IMR-90 (cell line): ENCODE measurements at regions not wholly inside any gene's neighbourhood (a gene's known extent, or its start where the extent isn't known, plus 50 kb on each side); places are given as distances from the start of the nearest gene placed in this dataset.

Experiments
- ATAC-seq: fragments of 200-7000 bp; cut with Tn5 transposase; 2 replicates; pipeline ENCODE4 v1.9.1; 2020; ENCODE audit warnings: low read depth, mild to moderate bottlenecking, moderate library complexity
- BruUV-seq: library from RNA; stranded (reverse); fragments of 400-500 nt; replicated peaks from 2 replicates; lab custom pipeline; 2021; lab: Mats Ljungman, UMichigan
- CTCF ChIA-PET: fragments of 300-600 bp; formaldehyde crosslinking; extraction: SDS; loops from one replicate; lab custom pipeline; 2021; ENCODE audit warnings: antibody characterized with exemption; lab: Yijun Ruan, JAX
- POLR2A ChIA-PET: fragments of 300-600 bp; sonication (Branson Sonifier 250); formaldehyde crosslinking; loops from one replicate; lab custom pipeline; 2022; ENCODE audit warnings: antibody characterized with exemption; ENCODE audit not compliant: unreplicated experiment; lab: Charles Lee
- DNase-seq: peaks from one replicate; pipeline ENCODE4 v3.0.0; 2013
- H2AFZ ChIP-seq: replicated peaks from 2 replicates; pipeline ENCODE3; 2013; ENCODE audit warnings: low read length, mild to moderate bottlenecking; ENCODE audit not compliant: poor library complexity
- H2AK5ac ChIP-seq: 2 replicates; pipeline ENCODE4 v1.6.1; 2013; ENCODE audit warnings: low read depth, low read length, inconsistent platforms
- H2AK9ac ChIP-seq: replicated peaks from 2 replicates; pipeline ENCODE3; 2013; ENCODE audit warnings: mild to moderate bottlenecking, low read depth, low read length, moderate library complexity; ENCODE audit not compliant: poor library complexity
- H2BK120ac ChIP-seq: 2 replicates; pipeline ENCODE4 v1.6.1; 2013; ENCODE audit warnings: low read depth, low read length, inconsistent platforms
- H2BK15ac ChIP-seq: 3 replicates; pipeline ENCODE4 v1.6.1; 2013; ENCODE audit warnings: low read depth, low read length, inconsistent platforms
- H2BK20ac ChIP-seq: 2 replicates; pipeline ENCODE4 v1.6.1; 2013; ENCODE audit warnings: low read depth, mild to moderate bottlenecking, inconsistent platforms, low read length, moderate library complexity
- H2BK5ac ChIP-seq: 2 replicates; pipeline ENCODE4 v1.6.1; 2013; ENCODE audit warnings: mild to moderate bottlenecking, low read depth, low read length, inconsistent platforms; ENCODE audit not compliant: poor library complexity, severe bottlenecking
- H3K14ac ChIP-seq: replicated peaks from 2 replicates; pipeline ENCODE4 v1.6.1; 2013; ENCODE audit warnings: low read depth, low read length, inconsistent platforms
- H3K18ac ChIP-seq: 2 replicates; pipeline ENCODE4 v1.6.1; 2013; ENCODE audit warnings: low read depth, low read length, control low read depth
- H3K23ac ChIP-seq: 2 replicates; pipeline ENCODE4 v1.6.1; 2013; ENCODE audit warnings: low read depth, low read length, inconsistent platforms
- H3K27ac ChIP-seq: 2 replicates; pipeline ENCODE4 v1.5.1; 2013; ENCODE audit warnings: mild to moderate bottlenecking, control low read depth, low read length; ENCODE audit not compliant: insufficient read depth
- H3K27me3 ChIP-seq: 2 replicates; pipeline ENCODE4 v1.6.1; 2013; ENCODE audit warnings: low read length; ENCODE audit not compliant: control insufficient read depth, insufficient read depth
- H3K36me3 ChIP-seq: 2 replicates; pipeline ENCODE4 v1.6.1; 2013; ENCODE audit warnings: low read length, mixed read lengths; ENCODE audit not compliant: control insufficient read depth, insufficient read depth
- H3K4ac ChIP-seq: 2 replicates; pipeline ENCODE4 v1.6.1; 2013; ENCODE audit warnings: low read depth, low read length, inconsistent platforms
- H3K4me1 ChIP-seq: 2 replicates; pipeline ENCODE4 v1.6.1; 2013; ENCODE audit warnings: low read length, mixed read lengths; ENCODE audit not compliant: control insufficient read depth, insufficient read depth
- H3K4me2 ChIP-seq: 2 replicates; pipeline ENCODE4 v1.6.1; 2013; ENCODE audit warnings: low read depth, mild to moderate bottlenecking, control low read depth, low read length, moderate library complexity
- H3K4me3 ChIP-seq: 2 replicates; pipeline ENCODE4 v1.5.1; 2013; ENCODE audit warnings: low read depth, mild to moderate bottlenecking, control low read depth, low read length, moderate library complexity; ENCODE audit not compliant: insufficient read depth
- H3K56ac ChIP-seq: 2 replicates; pipeline ENCODE4 v1.6.1; 2013; ENCODE audit warnings: low read length, inconsistent platforms; ENCODE audit not compliant: insufficient read depth; ENCODE audit errors: extremely low read depth
- H3K79me1 ChIP-seq, 2 experiments: 2 replicates each; pipeline ENCODE4 v1.6.1; 2013; ENCODE audit warnings: low read length in 2 of 2, inconsistent platforms in 1 of 2, low read depth in 1 of 2
- H3K9ac ChIP-seq: 2 replicates; pipeline ENCODE4 v1.6.1; 2013; ENCODE audit warnings: low read depth, low read length, control low read depth
- H3K9me1 ChIP-seq: 2 replicates; pipeline ENCODE4 v1.6.1; 2013; ENCODE audit warnings: low read length, inconsistent platforms; ENCODE audit not compliant: insufficient read depth
- H3K9me3 ChIP-seq: 2 replicates; pipeline ENCODE4 v1.6.1; 2013; ENCODE audit warnings: low read length; ENCODE audit not compliant: control insufficient read depth, insufficient read depth
- H4K20me1 ChIP-seq: 2 replicates; pipeline ENCODE4 v1.6.1; 2013; ENCODE audit warnings: low read length, inconsistent platforms; ENCODE audit not compliant: insufficient read depth
- H4K5ac ChIP-seq: 2 replicates; pipeline ENCODE4 v1.6.1; 2013; ENCODE audit warnings: mild to moderate bottlenecking, low read depth, low read length, control low read depth
- H4K8ac ChIP-seq, 2 experiments: 2 replicates each; pipeline ENCODE4 v1.6.1; 2013; ENCODE audit warnings: low read depth in 2 of 2, low read length in 2 of 2, control low read depth in 1 of 2, inconsistent platforms in 1 of 2
- H4K91ac ChIP-seq: 2 replicates; pipeline ENCODE4 v1.6.1; 2013; ENCODE audit warnings: low read depth, low read length, inconsistent platforms; ENCODE audit not compliant: insufficient read depth
- CHD1 ChIP-seq: IDR thresholded peaks from 2 replicates; pipeline ENCODE4 v1.6.1; 2012; ENCODE audit warnings: low read depth, low read length, improper control_type of control experiment
- ELK1 ChIP-seq: fragments of 150-350 bp; IDR thresholded peaks from 2 replicates; pipeline ENCODE4 v1.6.1; 2016; ENCODE audit warnings: low read depth, mild to moderate bottlenecking, low read length, moderate library complexity, borderline replicate concordance
- FOS ChIP-seq: fragments of 150-350 bp; IDR thresholded peaks from 2 replicates; pipeline ENCODE4 v1.6.1; 2016; ENCODE audit warnings: low read depth, low read length
- MXI1 ChIP-seq: IDR thresholded peaks from 2 replicates; pipeline ENCODE4 v1.6.1; 2012; ENCODE audit warnings: low read depth, mild to moderate bottlenecking, low read length, moderate library complexity, borderline replicate concordance
- NFE2L2 ChIP-seq: fragments of 150-350 bp; IDR thresholded peaks from 2 replicates; pipeline ENCODE4 v1.6.1; 2016; ENCODE audit warnings: low read depth, mild to moderate bottlenecking, low read length
- POLR2A ChIP-seq: IDR thresholded peaks from 2 replicates; pipeline ENCODE4 v1.6.1; 2012; ENCODE audit warnings: mild to moderate bottlenecking, low read depth, low read length
- RAD21 ChIP-seq: IDR thresholded peaks from 2 replicates; pipeline ENCODE4 v1.6.1; 2012; ENCODE audit warnings: low read length, improper control_type of control experiment
- SMC3 ChIP-seq: fragments of 150-350 bp; IDR thresholded peaks from 2 replicates; pipeline ENCODE4 v1.6.1; 2016; ENCODE audit warnings: low read depth, mild to moderate bottlenecking, antibody characterized with exemption, low read length, moderate library complexity
- USF2 ChIP-seq: fragments of 150-350 bp; IDR thresholded peaks from 2 replicates; pipeline ENCODE4 v1.6.1; 2017; ENCODE audit warnings: mild to moderate bottlenecking, antibody characterized with exemption, low read length, low read depth
- WGBS, 2 experiments: methylation state at CpG; one replicate each; pipeline versions ENCODE4 v1.1.5 to v1.1.7; 2013; ENCODE audit warnings: missing lambda C conversion rate in 2 of 2; ENCODE audit not compliant: insufficient read length in 1 of 2; ENCODE audit errors: extremely low coverage in 2 of 2; 5-methylcytosine and 5-hydroxymethylcytosine counted together
- dilution Hi-C: fragments of 300-500 bp; cut with HindIII; formaldehyde crosslinking; loops from one replicate; pipeline ENCODE4 v1.14.3; 2018; ENCODE audit warnings: low sequenced_read_pairs; ENCODE audit not compliant: unreplicated experiment
- in situ Hi-C: fragments of 300-500 bp; cut with MboI; formaldehyde crosslinking; loops from 3 replicates; pipeline ENCODE4 v1.14.3; 2019; ENCODE audit warnings: low sequenced_read_pairs, inconsistent platforms, mixed read lengths
- intact Hi-C: fragments of 100-400 bp; cut with micrococcal nuclease; formaldehyde crosslinking; loops from 2 replicates; pipeline ENCODE4 v1.10.0; 2022

- H3K79me1 ChIP-seq = no peaks in the 10 kb centered on the region
- no peaks in the 10 kb centered on the region for H3K27me3 ChIP-seq
- H2BK120ac ChIP-seq = no peak overlapping the region
- no TSS peak for BruUV-seq
- no peak overlapping the region for H3K56ac ChIP-seq
- H2AK5ac ChIP-seq = no peak overlapping the region
- no peak overlapping the region for H2BK20ac ChIP-seq
- H4K8ac ChIP-seq = no peak overlapping the region
- no peaks in the 10 kb centered on the region for H3K4me1 ChIP-seq
- no peak overlapping the region for H3K27ac ChIP-seq
- ChIA-PET POLR2A (no interaction called here), CTCF (interaction anchor here (0.6 kb wide), 1 partner anchor 166 kb away, joined by 3 read pairs; no protein-coding TSS in a partner anchor)
- peak; percentile 48 for DNase-seq
- no peak overlapping the region for H2BK5ac ChIP-seq
- no peaks in the 10 kb centered on the region for H3K9me1 ChIP-seq
- no peak overlapping the region for H4K5ac ChIP-seq
- no peak overlapping the region for H3K14ac ChIP-seq
- H3K4ac ChIP-seq = no peak overlapping the region
- no peak overlapping the region for H3K4me2 ChIP-seq
- intact Hi-C loops (no loop called here), dilution Hi-C loops (no loop called here), in situ Hi-C loops (no loop called here)
- no peak overlapping the region for H2AFZ ChIP-seq
- no peaks in the 10 kb centered on the region for H3K36me3 ChIP-seq
- no peak overlapping the region for H4K91ac ChIP-seq
- no peak overlapping the region for H2AK9ac ChIP-seq
- WGBS, 2 experiments = no CpG with 5 or more reads among the region's 3 CpGs
- no peaks in the 10 kb centered on the region for H3K9me3 ChIP-seq
- no peak overlapping the region for H3K9ac ChIP-seq
- no peak overlapping the region for H3K23ac ChIP-seq
- no peaks in the 10 kb centered on the region for H4K20me1 ChIP-seq
- H3K18ac ChIP-seq = no peak overlapping the region
- TF ChIP-seq POLR2A = no peak
- no peak for TF ChIP-seq SMC3
- no peak for TF ChIP-seq RAD21
- TF ChIP-seq FOS = no peak
- no peak for TF ChIP-seq MXI1
- TF ChIP-seq USF2 = no peak
- no peak for TF ChIP-seq NFE2L2
- TF ChIP-seq ELK1 = no peak
- TF ChIP-seq CHD1 = no peak
- H2BK15ac ChIP-seq = no peak overlapping the region
- ATAC-seq = no peak
- no peak overlapping the region for H3K4me3 ChIP-seq
These were observed 317.6 kb downstream of the CWC27 start for GRCh38 chr5:65086234-65086890.
